ENCODE measurements at regions not wholly inside any gene's neighbourhood (a gene's known extent, or its start where the extent isn't known, plus 50 kb on each side); places are given as distances from the start of the nearest gene placed in this dataset.

DNA sequence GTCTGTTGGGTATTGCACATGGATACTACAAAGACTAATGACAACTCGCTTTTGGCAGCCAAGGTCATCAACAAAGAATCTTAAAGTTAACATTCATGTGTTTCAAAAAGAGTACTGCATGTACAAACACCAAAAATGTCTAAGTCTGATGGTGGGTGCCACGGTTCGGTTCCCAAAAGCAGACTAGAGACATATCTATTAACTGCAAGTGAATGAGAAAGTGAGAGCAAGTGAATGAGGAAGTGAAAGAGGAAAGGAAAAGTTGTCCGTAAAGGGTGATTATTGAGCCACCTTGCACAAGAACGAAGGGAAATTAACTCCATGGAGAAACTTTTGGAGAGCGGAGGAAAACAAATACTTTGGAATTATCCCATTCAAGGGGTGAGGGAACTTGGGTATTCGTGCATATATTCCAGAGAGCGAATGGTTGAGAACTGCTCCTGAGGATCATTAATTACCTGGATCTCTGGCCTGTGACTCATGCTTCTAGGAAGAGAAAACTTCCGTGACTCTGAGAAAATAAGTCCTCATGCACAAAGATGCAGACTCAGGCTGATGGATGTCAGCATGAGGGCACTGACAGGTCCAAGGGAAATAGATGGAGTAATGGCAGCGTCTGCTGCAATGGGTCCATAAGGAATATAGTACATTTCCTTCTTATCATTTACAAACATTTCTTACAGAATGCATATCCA lies 336.5 kb upstream of the TGFBR2 start:
- no peak for DNase-seq

DNA sequence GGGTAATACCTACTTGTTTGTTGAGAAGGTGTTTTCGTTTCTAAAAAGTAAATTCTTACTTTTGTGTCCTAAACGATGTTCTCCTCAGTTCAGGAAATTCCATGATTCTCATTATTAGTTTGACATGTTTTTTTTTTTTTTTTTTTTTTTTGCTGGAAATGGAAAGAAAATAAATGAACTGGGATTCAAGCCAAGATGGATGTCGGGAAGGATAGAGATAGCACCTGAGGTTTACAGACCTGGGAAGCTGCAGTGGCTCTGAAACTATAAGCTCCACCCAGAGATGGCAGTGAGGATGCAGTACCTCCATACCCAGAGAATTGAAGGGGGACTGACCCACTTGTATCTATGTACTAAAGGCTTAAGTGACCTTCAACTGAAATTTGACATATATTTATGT lies 334.6 kb upstream of the TGFBR2 start:
- DNase-seq, result no peak

DNA sequence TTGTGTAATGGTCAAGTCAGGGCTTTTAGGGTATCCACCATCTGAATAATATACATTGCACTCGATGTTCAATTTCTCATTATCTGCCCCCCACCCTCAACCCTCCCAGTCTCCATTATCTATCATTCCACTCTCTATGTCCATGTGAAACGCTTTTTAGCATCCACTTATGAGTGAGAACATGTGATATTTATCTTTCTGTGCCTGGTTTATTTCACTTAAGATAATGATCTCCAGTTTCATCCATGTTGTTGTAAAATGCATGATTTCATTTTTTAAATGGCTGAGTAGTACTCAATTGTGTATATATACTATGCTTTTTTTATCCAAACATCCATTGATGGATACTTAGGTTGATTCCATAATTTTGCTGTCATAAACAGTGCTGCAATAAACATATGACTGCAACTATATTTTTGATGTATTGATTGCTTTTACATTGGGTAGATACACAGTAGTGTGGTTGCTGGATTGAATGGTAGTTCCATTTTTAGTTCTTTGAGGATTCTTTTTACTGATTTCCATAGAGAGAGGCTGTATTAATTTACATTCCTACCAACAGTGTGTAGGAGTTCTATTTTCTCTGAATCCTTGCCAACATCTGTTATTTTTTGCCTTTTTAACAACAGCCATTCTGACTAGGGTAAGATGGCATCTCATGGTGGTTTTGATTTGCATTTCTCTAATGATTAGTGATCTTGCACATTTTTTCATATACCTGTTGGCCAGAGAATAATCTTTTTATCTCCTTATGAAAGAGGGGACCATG lies 332.9 kb upstream of the TGFBR2 start:
- no peak for DNase-seq

DNA sequence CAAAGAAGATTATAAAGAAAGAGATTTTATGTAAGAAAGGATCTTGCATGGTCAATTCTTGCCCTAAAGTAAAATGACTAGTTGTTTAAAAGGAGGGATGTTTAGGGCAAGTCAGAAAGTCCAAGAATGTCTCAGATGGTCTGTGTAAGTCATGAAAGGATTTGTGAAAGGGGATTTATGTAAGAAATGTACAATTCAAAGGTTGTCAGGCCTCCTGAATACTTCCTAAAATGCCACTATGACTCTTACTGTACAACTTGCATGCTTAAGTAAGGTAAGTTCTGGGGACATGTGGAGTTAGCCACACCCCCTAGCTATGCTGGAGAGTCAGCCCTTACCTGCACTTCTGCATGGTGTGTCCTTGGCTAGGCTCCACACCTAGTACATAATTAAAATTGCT lies 328.9 kb upstream of the TGFBR2 start:
- no peak for DNase-seq

DNA sequence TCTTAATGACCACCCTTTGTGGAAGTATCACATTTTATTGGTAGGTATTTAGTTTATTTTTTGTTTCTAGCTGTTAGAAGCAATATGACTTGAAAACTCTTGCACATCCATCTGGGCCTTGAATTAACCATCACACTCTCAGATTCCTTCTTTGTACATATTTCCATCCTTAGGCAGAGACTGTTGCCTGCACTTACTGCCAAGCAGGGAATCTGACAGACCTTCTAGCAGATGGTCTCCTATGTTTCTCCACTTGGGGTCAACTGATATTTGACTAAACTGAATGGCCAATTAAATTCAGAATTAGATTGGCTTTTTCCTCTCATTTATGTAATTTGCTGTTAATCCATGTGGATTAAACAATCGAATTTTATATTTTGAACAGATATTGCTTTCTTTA lies 324.9 kb upstream of the TGFBR2 start:
- no peak for DNase-seq

DNA sequence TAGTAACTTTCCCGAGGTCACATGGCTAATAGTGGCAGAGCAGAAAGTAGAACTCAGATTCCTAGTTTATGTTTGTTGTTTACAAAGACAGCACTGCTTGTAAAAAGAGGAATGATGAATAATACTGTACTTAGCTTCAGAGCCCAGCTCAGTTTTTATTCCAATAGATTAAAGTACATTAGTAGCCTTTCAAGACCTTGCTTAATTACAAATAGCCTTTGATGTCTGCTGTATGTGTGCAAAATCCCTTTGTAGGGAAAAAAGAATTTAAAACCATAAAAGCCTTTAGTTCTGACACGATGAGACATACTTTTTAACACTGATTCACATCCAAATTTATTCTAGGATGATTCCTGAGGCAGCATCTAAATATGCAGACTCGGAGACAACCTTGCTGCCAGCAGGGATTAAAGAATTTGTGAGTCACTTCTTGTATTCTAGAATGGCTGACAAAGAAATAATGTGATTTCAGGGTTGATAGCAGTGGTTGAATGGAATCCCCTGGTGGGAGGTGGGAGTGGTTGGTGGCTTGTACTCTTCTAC lies 324.2 kb upstream of the TGFBR2 start:
- no peak for DNase-seq

DNA sequence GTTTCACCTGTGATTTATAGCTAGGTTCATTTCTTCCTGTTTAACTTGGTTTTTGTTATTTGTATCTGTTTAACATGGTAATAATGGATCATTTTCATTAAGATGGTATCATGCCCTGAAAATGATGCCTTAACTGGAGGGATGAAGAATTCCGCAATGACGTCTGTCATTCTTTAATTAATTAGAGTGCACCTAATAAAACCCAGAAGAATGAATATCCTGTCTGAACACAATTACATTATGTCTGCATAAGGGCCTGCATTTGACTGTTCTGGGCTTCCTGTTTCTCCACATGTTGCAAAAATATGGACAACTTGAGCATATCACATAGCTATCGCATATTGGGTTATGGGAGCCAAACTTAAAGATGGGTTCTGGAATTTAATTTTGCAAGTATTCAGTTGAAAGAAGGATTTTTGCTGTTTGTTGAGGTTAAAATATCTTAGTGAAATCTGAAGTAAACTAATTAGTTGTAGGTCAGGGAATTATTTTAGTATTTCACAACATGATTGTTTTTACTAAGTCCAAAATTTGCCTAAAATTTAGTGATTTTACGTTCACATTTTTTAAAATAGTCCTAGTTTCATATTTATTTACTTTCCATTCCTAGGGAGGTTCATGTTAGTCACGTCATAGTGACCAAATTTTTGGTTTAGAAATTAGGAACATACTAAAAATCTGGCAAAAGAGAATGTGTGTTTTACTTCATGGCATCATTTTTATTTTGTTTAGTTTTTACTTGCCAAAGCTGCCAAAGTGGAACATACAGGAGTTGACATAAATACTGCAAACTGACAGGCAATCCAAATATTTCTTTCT lies 321.0 kb upstream of the TGFBR2 start:
- no peak for DNase-seq

DNA sequence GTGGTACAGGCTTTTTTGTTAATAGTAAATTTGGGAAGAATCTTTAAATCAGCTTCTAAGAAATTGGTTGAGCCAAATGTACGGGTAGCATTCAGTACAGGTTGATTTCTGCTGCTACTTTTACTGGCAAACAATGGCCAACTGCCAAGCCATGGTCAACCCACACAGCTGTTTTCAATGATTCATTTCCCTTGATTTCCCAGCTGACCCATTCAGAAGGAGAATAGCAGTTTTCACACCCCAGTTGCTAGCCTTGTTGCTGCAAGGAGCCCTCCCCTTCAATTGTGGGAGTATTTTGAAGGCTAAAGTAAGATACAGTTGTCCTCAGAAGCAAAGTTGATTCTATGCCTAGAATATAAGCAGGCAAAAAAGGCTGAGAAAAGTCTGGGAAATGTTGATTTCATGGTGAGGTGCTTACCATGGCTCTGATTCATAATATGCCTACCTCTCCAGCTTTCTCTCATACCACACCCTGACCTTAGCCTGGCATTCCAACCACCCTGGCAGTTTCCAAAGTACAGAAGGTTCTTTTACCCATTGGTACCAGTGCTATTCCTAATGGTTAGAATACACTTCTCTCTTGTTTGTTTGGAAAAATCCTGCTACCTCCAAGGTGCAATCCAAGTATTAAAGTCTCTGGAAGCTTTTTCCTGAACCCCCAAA lies 320.3 kb upstream of the TGFBR2 start:
- DNase-seq, result no peak

DNA sequence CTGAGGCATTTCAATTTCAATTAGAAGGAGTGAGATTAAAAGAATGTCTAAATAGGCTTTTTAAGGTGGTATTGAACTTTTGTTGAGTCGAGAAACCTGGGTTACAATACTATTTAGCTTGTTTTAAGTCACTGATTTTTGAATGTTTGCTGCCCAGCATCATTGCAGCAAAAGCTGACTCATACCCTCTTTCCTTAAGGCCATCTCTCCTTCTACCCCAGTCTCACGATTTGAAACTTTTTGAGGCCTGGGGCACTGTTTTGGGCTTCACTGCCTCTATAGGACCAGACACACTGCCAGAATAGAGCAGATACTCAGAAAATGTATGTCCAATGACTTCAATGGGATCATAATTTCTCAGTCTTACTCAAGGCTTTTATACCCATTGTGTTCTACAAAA lies 319.6 kb upstream of the TGFBR2 start:
- DNase-seq, result no peak

DNA sequence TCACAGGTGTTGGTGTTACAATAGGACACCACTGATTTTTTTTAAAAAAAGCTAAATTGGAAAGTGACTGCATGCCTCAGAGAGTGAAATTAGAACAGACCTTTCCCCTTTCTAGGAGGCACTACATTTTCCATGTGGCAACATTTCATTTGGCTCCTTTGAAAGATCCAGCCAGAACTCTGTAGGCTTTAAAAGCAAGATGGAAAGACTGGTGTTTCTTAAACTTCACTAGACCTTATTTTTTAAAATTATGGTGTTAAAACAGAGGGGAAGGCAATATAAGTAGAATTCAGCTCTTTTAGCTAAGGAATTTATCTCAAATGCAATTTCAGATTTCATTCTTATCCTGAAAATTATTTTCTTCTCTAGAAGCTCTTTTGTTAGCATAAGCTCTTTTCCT lies 317.6 kb upstream of the TGFBR2 start:
- DNase-seq, result no peak

DNA sequence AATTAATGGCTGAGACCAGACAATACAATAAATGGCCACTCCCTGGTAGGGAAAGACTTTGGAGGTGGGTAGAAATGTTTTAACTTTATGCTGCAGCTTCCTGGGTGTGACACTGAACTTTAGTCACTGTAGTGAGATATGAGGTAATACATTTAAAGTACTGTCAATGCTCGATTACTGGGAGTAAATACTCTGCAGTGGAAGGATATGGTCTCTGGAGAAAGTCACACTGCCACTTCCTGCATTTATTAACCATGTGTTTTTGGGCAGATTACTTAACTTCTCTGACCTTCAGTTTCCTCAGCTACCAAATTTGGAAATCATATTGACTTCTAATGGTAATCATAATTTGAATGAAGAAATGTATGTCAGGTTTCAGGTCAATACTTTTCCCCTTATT lies 317.1 kb upstream of the TGFBR2 start:
- no peak for DNase-seq

DNA sequence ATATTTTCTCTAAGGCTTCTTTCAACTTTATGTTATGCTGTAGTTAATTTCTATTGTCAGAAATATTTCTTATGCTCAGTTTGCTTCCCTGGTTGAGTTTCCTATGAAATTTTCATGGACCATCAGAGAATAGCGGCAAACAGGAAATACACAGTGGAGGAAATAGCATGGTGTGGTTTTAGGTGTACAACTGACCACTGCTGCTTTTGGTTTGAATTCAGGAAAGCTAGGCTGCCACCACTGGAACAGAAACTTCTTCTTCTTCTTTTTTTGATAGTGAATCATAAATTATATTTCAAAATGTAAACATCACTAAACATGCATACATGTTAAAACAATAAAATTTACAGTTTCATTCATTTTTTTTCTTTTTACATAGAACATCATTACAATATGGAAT lies 316.6 kb upstream of the TGFBR2 start:
- no peak for DNase-seq

DNA sequence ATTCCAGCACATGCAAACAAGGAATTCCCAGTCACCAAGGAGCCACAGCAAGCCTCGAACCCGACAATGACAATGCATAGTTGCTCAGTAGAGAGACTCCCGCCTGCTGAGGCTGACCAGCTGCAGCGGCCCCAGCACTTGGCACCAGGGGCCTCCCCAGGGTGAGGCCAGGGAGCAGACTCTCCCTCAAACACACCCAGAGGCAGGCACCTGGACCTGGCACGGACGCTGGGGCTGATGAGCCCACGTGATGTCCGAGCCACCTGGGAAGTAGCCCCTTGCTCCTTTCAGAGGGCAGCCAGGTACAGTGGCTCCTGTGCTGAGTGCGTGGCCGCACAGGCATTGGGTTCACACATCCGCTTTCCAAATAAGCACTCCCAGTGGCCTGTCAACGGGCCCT lies 315.9 kb upstream of the TGFBR2 start:
- DNase-seq, result no peak

DNA sequence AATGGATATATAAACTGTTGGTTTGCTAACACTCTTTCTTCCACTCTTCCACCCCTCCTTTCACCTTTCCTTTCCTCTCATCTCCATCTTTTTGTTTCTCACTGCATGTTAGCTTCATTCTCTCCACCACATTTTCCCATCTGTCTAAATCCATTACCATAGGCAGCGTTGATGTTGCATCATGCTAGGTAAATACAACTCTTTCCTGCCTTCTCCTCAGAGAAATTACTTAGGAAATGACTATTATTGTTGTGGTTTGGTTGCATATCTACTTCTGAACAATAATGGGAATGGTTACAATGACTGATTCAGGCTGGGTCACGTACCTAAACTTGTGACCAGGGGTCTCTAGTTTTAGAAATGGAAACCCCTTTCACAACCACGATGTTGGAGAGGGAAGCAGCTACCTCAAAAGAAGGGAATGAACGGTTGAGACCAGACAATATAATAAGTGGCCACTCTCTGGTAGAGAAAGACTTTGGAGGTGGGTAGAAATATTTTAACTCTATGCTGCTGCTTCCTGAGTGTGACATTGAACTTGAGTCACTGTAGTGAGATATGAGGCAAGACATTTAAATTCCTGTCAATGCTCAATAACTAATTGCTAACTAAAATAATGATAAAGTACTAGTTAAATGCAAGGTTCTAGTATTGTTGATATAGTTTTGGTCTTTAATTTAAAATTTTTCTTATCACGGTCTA lies 314.1 kb upstream of the TGFBR2 start:
- DNase-seq, result no peak

DNA sequence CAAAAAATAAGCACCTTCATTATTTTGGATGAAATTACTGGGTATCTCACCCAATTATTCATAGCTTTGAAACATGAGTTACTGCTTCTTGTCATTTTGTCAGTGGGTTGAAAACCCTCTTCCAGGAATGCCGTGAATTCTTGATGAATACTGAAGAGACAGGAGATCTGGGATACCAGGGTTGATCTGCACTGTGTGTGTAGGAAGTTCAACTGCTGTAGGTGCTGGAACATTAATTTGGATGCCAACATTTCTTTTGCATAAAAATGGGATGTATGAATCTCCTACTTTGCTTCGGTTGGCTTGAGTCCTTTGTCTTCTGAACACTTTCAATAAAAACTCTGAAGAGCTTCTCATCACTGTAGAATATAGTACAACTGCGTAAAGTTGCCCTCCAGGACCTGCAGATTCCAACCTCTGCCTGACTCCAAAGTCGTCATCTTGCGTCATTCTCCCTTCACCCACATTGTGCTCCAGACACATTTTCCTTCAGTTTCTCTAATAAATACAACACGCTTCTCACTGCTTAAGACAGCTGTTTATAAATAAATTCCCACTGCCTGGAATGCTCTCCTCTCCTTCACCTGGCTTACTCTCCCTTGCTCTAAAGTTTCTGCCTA lies 312.7 kb upstream of the TGFBR2 start:
- no peak for DNase-seq

DNA sequence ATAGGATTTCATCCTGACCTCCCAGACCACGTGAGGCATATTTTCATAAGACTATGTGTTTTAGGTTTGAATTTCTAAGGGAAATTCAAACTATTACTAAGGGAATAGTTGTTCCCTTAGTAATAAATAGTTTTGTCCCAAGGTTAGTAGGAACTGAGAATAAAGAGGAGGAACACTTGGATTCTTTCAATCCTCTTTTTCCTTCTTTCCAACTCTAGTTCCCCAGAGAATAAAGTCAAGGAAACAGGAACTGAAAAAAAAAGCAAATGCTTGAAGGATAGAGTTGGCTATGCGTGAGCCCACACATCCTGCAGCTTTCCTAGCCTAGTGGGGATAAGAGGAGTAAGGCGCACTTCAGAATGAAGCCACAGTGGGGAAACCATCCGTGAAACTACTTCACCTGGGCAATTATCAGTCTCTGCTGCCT lies 312.1 kb upstream of the TGFBR2 start:
- DNase-seq, result no peak

DNA sequence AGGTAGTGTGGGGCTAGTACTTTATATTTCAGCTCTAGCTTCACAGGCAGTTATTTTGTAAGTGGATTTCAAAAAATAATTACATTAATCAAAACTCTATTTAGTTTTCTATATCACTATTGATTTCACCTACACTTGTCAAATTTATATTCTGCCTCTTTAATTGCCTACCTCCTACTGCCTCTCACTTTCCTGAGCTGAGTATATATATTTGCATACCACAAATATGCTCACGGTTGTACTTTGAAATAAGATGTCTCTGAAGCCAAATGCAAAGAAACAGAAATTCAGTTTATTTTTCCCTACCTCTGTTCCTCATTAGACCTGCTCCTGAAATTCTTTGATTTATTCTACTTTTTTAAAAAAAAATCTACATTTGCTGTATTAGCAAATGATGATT lies 309.3 kb upstream of the TGFBR2 start:
- no peak for DNase-seq

DNA sequence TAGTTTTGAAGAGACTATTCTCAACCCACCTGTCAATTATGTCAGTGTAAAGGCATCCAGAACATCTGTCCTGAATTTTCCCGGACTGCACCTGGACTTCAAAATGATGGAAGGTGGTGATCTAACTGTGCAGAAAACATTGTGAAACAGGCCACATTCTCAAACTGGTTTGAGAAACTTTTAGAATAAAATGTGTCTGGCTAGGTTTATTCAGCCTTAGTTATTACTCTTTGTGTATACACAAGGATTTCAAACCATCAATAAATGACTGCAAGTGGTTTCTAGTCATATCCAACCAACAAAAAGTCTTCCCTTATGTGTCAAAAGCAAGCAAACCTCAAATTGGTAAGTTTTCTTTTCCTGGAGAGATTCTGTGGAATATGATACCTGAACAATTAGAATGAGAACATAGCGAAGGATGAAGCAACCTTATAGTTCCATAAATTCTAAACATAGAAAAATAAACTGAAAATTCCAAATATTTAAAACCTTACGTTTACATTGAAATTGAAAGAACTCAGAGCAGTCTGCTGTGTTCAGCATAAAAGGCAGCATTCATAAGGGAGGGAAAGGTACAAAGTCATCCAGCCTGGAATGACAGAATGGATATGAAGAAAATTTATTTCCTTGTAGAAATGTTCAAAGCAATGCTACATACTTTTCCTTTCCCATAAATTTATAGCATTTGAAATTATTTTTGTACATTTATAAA lies 306.6 kb upstream of the TGFBR2 start:
- no peak for DNase-seq

DNA sequence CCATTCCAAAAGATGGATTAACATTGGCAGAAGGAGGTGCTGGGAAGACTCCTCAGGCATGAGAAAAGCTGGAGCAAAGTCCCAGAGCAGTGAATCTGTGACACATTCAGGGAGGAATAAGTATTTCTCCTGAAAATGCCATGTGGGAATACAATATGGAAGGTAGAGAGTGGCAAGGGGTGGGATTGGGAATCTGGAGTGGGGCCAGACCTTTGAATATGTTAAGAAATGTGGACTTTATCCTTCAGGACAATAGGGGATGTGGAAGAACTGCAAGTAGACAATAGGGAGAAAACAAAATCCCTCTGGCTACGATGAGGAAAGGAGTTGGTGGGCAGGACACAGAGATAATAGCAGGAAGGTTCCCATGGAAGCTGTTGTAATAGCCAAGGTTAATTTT lies 305.6 kb upstream of the TGFBR2 start:
- no peak for DNase-seq

DNA sequence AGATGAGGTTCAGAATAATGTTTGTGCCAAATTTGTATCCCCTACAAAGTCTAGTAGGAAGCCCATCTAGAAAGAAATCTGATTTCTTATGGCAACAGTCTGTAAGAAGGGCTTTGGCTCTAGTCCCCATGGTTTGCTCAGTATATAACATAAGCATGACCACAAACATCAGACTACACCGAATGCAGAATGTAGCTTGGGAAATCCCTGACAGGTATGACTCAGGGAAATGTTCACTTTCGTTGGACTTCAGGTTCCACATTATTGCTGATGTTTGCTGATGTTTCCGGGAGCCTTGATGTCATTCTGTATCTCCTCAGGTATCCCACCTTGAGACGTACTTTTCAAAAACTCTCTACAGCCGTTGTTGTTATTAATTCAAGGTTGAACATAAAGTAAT lies 304.4 kb upstream of the TGFBR2 start:
- DNase-seq, result no peak

DNA sequence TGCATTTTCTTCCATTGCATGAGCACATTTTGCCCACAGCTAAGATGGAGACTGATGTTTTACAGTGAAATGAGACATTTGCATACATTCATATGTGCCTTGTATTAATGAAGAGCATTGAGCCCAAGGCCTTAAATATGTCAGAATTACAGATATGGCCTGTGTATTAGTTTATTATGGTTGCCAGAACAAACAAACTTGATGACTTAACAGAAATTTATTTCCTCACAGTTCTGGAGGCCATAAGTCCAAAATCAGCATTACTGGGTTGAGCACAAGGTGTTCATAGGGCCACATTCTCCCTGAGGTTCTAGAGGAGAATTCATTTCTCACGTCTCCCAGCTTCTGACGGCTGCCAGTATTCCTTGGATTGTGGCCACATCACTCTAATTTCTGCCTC lies 302.6 kb upstream of the TGFBR2 start:
- DNase-seq, result no peak
